ENCODE measurements at regions not wholly inside any gene's neighbourhood (a gene's known extent, or its start where the extent isn't known, plus 50 kb on each side); places are given as distances from the start of the nearest gene placed in this dataset.

DNA sequence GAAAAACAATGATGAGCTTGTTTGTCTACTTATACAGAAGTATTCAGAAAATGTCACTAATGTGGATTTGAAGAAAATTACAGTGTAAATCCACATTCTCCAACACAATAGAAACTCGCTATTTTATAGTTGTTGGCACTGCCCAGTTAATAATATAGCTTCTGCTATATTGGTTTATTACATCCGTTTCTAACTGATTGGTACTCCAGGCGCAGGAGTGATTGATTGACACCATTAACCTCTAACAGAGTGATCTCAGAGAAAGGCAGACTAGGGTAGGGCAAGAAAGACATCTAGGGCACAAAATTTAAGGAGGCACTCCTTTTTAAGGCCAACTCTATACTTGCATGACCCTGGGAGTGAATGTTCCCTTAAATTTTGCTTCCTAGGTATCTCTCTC is 84.0 kb upstream of the MIER3 start:
- no peaks in the 10 kb centered on the region for H3K9me3 ChIP-seq
- TF ChIP-seq E2F6 (IDR thresholded peaks at IDR 0.05; ENCODE audit: borderline replicate concordance, low read depth), result no peak
- no peak for TF ChIP-seq HEYL (CRISPR knock-in tag; IDR thresholded peaks at IDR 0.05)
- TF ChIP-seq CEBPB (IDR thresholded peaks at IDR 0.05), result no peak
- no peak for TF ChIP-seq EHF (CRISPR knock-in tag; IDR thresholded peaks at IDR 0.05)
- no peak for TF ChIP-seq EP300 (IDR thresholded peaks at IDR 0.05)
- TF ChIP-seq MAFK (IDR thresholded peaks at IDR 0.05; ENCODE audit: partially characterized antibody), result no peak
- no peak for TF ChIP-seq TFCP2L1 (CRISPR knock-in tag; IDR thresholded peaks at IDR 0.05)
- TF ChIP-seq CBX8 (IDR thresholded peaks at IDR 0.05), result no peak
- TF ChIP-seq FOSB (CRISPR knock-in tag; IDR thresholded peaks at IDR 0.05), result no peak
- TF ChIP-seq SMC3 (IDR thresholded peaks at IDR 0.05), result no peak
- TF ChIP-seq RCOR1 (IDR thresholded peaks at IDR 0.05; ENCODE audit: low read depth, low read length), result no peak
- no peak for TF ChIP-seq ESRRA (IDR thresholded peaks at IDR 0.05; ENCODE audit: borderline replicate concordance, low read length)
- no peak for TF ChIP-seq PHF8 (IDR thresholded peaks at IDR 0.05; ENCODE audit: borderline replicate concordance, low read depth)
- TF ChIP-seq ZC3H11A (IDR thresholded peaks at IDR 0.05), result no peak
- no peak for TF ChIP-seq SREBF2 (IDR thresholded peaks at IDR 0.05)
- no peak for TF ChIP-seq FOSL2 (IDR thresholded peaks at IDR 0.05)
- no peak for TF ChIP-seq FOSL2 (CRISPR knock-in tag; IDR thresholded peaks at IDR 0.05)
- no peak for TF ChIP-seq MAZ (IDR thresholded peaks at IDR 0.05; ENCODE audit: borderline replicate concordance, low read depth, low read length)
- TF ChIP-seq CHD4 (IDR thresholded peaks at IDR 0.05; ENCODE audit: borderline replicate concordance), result no peak
- H3K4me2 ChIP-seq, result no peak overlapping the region
- H3K4me3 ChIP-seq, result no peak overlapping the region
- ATAC-seq, result no peak
- no peak overlapping the region for H3K27ac ChIP-seq
- 77% methylated on average over 3 of the region's 3 CpGs for WGBS (ENCODE audit: missing lambda C conversion rate)
- ChIA-PET POLR2A (no interaction called here), CTCF (no interaction called here)
- H3K4me1 ChIP-seq, result peaks cover 22% of the 10 kb centered on the region
- DNase-seq (ENCODE audit: low read depth in 1 of 2, low spot score in 1 of 2), result no peak
- no peak for FAIRE-seq

DNA sequence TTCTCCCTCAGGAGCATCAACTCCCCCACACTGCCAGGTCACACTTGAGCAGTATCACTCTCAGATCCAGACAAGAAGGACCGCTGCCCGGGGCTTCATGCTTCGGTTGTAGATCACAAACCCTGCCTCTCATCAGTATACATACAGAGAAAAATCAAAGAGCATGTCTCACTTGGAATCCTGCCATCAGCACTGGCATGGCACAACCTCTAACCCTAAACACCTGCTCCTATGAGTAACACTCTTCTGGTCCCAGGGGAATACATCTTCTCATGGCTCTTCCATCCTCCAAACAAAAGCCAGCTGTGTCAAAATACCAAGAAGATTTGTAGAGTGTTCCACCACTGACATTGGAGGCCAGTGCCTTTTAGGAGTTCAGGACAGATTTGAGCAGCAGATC is 84.8 kb upstream of the MIER3 start:
- no peaks in the 10 kb centered on the region for H3K9me3 ChIP-seq
- H3K27ac ChIP-seq, result no peak overlapping the region
- CTCF ChIA-PET, result no interaction called here
- no peak for FAIRE-seq
- POLR2A ChIA-PET, result interaction anchor here (1.0 kb wide), 1 partner anchor 127 kb away, joined by 6 read pairs; the partner anchor contains the start of gene SETD9
- H3K4me3 ChIP-seq, result no peak overlapping the region
- TF ChIP-seq FOSL2 (IDR thresholded peaks at IDR 0.05) (no peak), FOSL2 (CRISPR knock-in tag; IDR thresholded peaks at IDR 0.05) (no peak), HDAC2 (IDR thresholded peaks at IDR 0.05) (no peak), SREBF2 (IDR thresholded peaks at IDR 0.05) (no peak), ELK1 (IDR thresholded peaks at IDR 0.05; ENCODE audit: low read depth, low read length) (no peak), FOXS1 (CRISPR knock-in tag; IDR thresholded peaks at IDR 0.05) (no peak), EHMT2 (IDR thresholded peaks at IDR 0.05; ENCODE audit: low read depth) (no peak), ZSCAN20 (CRISPR knock-in tag; IDR thresholded peaks at IDR 0.05) (no peak), CBX8 (IDR thresholded peaks at IDR 0.05) (no peak), RCOR1 (IDR thresholded peaks at IDR 0.05; ENCODE audit: low read depth, low read length) (no peak), POLR2AphosphoS2 (conservative IDR thresholded peaks at IDR 0.05; ENCODE audit: low read length) (no peak), SMC3 (IDR thresholded peaks at IDR 0.05) (no peak)
- TF ChIP-seq, protein P1, sequence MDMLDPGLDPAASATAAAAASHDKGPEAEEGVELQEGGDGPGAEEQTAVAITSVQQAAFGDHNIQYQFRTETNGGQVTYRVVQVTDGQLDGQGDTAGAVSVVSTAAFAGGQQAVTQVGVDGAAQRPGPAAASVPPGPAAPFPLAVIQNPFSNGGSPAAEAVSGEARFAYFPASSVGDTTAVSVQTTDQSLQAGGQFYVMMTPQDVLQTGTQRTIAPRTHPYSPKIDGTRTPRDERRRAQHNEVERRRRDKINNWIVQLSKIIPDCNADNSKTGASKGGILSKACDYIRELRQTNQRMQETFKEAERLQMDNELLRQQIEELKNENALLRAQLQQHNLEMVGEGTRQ (IDR thresholded peaks at IDR 0.05), result no peak
- TF ChIP-seq, protein P2, sequence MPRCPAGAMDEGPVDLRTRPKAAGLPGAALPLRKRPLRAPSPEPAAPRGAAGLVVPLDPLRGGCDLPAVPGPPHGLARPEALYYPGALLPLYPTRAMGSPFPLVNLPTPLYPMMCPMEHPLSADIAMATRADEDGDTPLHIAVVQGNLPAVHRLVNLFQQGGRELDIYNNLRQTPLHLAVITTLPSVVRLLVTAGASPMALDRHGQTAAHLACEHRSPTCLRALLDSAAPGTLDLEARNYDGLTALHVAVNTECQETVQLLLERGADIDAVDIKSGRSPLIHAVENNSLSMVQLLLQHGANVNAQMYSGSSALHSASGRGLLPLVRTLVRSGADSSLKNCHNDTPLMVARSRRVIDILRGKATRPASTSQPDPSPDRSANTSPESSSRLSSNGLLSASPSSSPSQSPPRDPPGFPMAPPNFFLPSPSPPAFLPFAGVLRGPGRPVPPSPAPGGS (IDR thresholded peaks at IDR 0.05), result no peak
- ATAC-seq, result no peak
- DNase-seq (ENCODE audit: low read depth in 1 of 2, low spot score in 1 of 2), result no peak
- 72% methylated on average over 3 of the region's 3 CpGs for WGBS (ENCODE audit: missing lambda C conversion rate)
- H3K4me2 ChIP-seq, result no peak overlapping the region
- peaks cover 19% of the 10 kb centered on the region for H3K4me1 ChIP-seq

All from A549 (cell line).